ENCODE measurements at regions not wholly inside any gene's neighbourhood (a gene's known extent, or its start where the extent isn't known, plus 50 kb on each side); places are given as distances from the start of the nearest gene placed in this dataset.
"Not testable (repeated sequence)": the region's sequence is repeated elsewhere in the genome, so short reads cannot be mapped to it uniquely, and the experiment has no call there.

- no peak overlapping the region for H3K4me3 ChIP-seq (ENCODE audit: low read depth, low read length)
- DNase-seq (ENCODE audit: low read depth) = no peak
- no peak for TF ChIP-seq CTCF (conservative IDR thresholded peaks at IDR 0.05; ENCODE audit: low read depth, low read length)
These were observed 456.9 kb upstream of the LRRC7 start for GRCh38 chr1:69110851-69111250.

- H3K4me3 ChIP-seq (ENCODE audit: low read depth, low read length); DNase-seq (ENCODE audit: low read depth): not testable (repeated sequence)
These were observed 447.5 kb upstream of the LRRC7 start for GRCh38 chr1:69120126-69120741.

- no peak for TF ChIP-seq CTCF (conservative IDR thresholded peaks at IDR 0.05; ENCODE audit: low read depth, low read length)
- DNase-seq (ENCODE audit: low read depth) = no peak
- no peak overlapping the region for H3K4me3 ChIP-seq (ENCODE audit: low read depth, low read length)
These were observed 446.9 kb upstream of the LRRC7 start for GRCh38 chr1:69120817-69121216.

DNA sequence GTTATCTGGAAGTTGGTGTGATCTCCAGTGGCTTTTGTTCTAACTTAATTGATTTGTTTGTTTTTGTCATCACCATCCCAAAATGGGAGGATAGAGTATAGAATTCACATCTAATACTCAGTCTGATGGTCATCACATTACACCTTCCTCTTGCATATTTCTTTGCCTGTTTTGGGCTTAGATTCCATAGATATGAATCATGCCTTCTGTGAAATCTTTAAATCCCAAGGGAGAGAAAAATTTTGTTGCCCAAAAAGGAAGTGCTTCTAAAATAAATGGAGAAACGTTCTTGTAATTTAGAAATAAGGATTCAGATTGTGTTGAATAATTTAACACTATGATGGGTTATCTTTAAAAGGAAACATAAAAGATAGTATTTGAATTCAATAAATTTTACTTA, 446.0 kb upstream of the LRRC7 start:
- no peak overlapping the region for H3K4me3 ChIP-seq (ENCODE audit: low read depth, low read length)
- peak; percentile 68 for DNase-seq (ENCODE audit: low read depth)
- no peak for TF ChIP-seq CTCF (conservative IDR thresholded peaks at IDR 0.05; ENCODE audit: low read depth, low read length)

GRCh38 chr1:69122373-69122772, 445.3 kb upstream of the LRRC7 start:
- DNase-seq (ENCODE audit: low read depth) = no peak
- no peak for TF ChIP-seq CTCF (conservative IDR thresholded peaks at IDR 0.05; ENCODE audit: low read depth, low read length)
- H3K4me3 ChIP-seq (ENCODE audit: low read depth, low read length) = no peak overlapping the region

DNA sequence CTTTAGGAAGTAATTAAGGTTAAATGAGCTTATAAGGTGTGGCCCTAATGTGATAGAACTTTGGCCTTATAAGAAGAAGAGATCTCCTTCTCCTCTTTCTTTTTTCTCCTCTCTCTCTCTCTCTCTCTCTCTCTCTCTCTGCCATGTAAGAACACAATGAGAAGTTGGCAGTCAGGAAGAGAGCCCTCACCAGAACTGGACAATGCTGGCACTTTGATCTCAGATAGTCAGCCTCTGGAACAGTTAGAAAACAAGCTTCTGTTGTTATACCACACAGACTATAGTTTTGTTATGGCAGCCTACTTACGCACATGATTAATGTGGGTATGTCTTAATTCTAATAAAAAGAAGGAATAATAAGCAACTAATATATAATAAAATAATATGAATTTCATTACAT, 444.2 kb upstream of the LRRC7 start:
- H3K4me3 ChIP-seq (ENCODE audit: low read depth, low read length) = no peak overlapping the region
- TF ChIP-seq CTCF (conservative IDR thresholded peaks at IDR 0.05; ENCODE audit: low read depth, low read length) = no peak
- DNase-seq (ENCODE audit: low read depth) = no peak

DNA sequence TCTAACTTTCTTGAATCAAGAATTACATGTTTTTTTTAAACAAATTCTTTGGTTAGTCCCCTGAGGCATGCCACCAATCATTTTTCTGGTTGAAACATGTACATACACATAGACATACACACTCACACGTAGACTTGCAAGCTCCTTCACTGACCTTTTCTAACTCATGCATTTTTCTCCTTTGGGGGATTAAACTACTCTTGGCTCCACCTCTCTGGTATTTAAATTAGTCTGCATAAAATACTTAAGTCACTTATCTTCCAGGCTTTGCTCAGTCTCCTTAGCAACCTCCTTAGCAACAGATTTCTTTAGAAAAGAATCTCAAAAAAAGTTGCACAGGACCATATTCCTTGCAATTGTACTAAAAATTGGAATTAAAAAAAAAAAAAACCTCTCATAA, 440.9 kb upstream of the LRRC7 start:
- DNase-seq (ENCODE audit: low read depth) = peak; percentile 15
- H3K4me3 ChIP-seq (ENCODE audit: low read depth, low read length) = no peak overlapping the region

More for the DNA sequence above, 440.9 kb upstream of the LRRC7 start:
- TF ChIP-seq CTCF (conservative IDR thresholded peaks at IDR 0.05; ENCODE audit: low read depth, low read length) = no peak
